D721Med (cell line): ENCODE measurements at regions not wholly inside any gene's neighbourhood (a gene's known extent, or its start where the extent isn't known, plus 50 kb on each side); places are given as distances from the start of the nearest gene placed in this dataset.

ENCODE experiments used
- DNase-seq: peaks from one replicate; pipeline ENCODE4 v3.0.0; 2011; ENCODE audit warnings: low spot score; ENCODE audit not compliant: insufficient read length
- FAIRE-seq: peaks from 2 replicates; lab custom pipeline; 2011; peaks lifted over from hg19 to GRCh38; lab: Jason Lieb, UNC
- TF ChIP-seq, protein P1 (sequence below): IDR thresholded peaks from 2 replicates; pipeline ENCODE4 v1.5.1; 2012; ENCODE audit warnings: mild to moderate bottlenecking, control low read depth; ENCODE audit not compliant: insufficient read depth; ENCODE audit errors: missing control alignments

DNA sequence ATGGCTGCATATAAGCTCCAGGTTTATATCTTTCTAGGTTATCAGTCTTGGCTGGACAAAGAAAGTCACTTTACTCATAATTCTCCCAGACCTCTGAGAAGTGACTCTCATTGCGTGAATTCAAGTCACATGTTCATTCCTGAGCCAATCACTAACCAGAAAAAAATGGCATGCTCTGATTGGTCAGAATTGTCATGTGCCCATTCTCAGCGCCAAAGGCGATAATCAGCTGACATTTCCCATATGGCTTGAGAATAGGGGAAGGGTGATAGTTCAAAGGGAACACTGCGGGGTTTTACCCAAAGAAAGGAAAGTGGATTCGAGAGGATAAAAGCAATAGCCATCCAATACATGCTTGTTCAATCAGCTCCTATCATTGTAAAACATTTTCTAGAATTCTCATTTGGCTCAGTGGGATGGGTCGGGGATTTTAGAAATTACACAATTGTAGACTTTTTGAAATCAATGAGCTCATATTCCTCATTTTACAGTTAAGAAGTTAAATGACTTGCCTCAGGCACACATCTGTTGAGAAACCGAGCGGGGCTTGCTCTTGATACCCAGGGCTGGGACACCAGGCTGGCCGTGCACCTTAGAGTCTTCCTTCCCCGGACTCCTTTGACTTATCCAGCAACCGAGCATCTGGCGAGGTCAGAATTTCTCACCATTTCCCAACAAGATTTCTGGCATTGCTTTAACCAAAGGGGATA is 454.0 kb upstream of the TBX3 start:
- no peak for FAIRE-seq
- TF ChIP-seq, protein P1, sequence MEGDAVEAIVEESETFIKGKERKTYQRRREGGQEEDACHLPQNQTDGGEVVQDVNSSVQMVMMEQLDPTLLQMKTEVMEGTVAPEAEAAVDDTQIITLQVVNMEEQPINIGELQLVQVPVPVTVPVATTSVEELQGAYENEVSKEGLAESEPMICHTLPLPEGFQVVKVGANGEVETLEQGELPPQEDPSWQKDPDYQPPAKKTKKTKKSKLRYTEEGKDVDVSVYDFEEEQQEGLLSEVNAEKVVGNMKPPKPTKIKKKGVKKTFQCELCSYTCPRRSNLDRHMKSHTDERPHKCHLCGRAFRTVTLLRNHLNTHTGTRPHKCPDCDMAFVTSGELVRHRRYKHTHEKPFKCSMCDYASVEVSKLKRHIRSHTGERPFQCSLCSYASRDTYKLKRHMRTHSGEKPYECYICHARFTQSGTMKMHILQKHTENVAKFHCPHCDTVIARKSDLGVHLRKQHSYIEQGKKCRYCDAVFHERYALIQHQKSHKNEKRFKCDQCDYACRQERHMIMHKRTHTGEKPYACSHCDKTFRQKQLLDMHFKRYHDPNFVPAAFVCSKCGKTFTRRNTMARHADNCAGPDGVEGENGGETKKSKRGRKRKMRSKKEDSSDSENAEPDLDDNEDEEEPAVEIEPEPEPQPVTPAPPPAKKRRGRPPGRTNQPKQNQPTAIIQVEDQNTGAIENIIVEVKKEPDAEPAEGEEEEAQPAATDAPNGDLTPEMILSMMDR = no peak
- no peak for DNase-seq

GRCh38 chr12:115135800-115136211 is 451.8 kb upstream of the TBX3 start:
- TF ChIP-seq, protein P1 = no peak
- FAIRE-seq = no peak

GRCh38 chr12:115134298-115134697 is 450.3 kb upstream of the TBX3 start:
- FAIRE-seq (no peak), DNase-seq (no peak)
- TF ChIP-seq, protein P1 = no peak

More at GRCh38 chr12:115135800-115136211, 451.8 kb upstream of the TBX3 start:
- DNase-seq = no peak

DNA sequence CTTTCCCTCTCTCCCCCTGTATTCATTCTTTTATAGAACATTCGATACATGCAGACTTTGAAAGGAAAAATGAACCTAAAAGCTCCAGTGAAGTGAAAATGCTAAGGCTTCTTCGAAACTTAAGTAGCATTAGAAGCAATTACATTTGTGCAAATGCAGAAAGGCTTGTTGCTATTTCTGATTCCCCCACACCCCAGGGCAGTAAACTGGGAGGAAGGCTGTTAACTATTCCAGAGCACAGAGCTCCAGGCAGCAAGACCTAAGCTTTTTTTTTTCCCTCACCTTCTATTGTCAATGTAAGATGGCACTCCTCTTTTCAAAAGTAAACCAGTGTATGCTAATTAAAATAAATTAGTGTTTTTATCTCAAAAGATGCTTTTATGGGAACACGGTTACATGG is 448.9 kb upstream of the TBX3 start:
- FAIRE-seq = no peak
- no peak for DNase-seq
- TF ChIP-seq, protein P1 = no peak

DNA sequence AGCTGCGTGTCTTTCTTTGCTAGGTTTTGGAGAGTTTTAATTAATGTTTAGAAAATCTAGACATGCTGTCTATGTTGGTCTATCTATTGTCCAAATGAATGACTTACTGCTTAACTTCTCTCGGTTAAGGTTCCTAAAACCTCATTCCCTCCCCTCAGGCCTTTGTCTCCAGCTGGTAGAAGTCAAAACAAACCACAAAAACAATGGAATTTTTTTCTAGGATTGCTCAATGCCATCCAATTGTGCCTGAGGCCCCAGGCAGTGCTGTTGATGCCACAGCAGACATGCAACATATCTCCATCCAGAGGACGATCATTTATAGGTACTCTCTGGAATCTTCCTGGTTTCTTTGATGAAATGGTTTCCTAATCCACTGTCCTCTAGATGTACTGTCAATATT is 448.2 kb upstream of the TBX3 start:
- TF ChIP-seq, protein P1 = no peak
- DNase-seq = no peak
- FAIRE-seq = no peak

DNA sequence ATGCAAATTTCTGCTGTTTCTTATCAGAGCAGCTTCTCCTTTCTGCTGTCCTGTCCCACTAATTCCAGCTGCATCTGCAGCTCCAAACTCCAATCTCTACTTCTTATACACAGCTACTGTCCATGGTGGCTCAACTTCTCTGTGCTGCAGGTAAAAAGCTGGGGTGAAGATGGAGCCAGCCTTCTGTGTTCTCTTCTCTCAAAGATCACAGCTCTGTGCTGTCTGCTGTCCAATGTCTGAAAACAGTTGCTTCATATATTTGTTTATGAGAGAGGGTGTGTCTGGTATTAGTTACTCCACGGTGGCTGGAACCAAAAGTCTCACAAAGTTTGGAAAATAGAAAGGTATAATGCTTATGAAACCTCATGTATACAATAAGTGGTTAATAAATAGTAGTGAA is 445.8 kb upstream of the TBX3 start:
- TF ChIP-seq, protein P1 = no peak
- FAIRE-seq (no peak), DNase-seq (no peak)

DNA sequence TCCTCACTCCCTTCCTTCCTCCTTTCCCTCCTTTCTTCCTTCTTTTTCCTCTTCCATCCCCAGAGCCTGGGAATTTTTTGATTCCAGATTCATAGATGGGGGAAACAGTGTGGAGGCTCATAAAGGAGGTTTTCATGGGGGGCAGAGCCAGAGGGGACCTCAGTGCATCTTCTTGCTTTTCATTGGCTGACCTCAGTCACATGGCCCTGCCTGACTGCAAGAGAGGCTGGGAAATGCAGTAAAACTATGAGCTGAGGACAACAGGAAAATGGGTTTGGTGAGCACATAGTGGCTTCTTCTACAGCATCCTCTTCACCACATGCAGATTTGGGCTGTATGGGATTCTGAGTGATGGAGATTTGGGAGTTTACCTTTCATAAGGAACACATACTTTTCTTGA is 437.1 kb upstream of the TBX3 start:
- FAIRE-seq = no peak
- DNase-seq = no peak
- TF ChIP-seq, protein P1 = no peak
